Amniotic stem cell (primary cell): ENCODE measurements at regions not wholly inside any gene's neighbourhood (a gene's known extent, or its start where the extent isn't known, plus 50 kb on each side); places are given as distances from the start of the nearest gene placed in this dataset.

Experiments used
- DNase-seq: peaks from one replicate; lab custom pipeline; 2025; lab: John Stamatoyannopoulos, UW

DNA sequence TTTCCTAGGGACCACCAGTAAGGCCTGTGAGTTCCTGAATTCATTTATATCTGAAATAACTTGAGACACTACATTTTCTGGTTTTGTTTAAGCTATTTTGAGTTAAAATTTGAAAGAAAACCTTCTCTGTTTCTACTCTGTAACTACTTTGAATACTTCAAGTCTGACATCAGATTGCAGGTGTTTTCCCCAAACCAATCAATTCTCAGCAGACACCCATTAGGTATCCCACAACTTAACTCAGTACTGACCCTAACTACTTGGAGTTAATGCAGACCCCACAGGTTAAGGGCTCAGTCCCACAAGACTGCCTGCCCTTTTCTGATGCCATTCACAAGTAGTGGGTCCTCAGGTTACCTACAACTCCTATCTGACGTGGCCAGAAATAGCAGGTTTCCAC lies 1100.0 kb upstream of the SLIT2 start:
- no peak for DNase-seq

DNA sequence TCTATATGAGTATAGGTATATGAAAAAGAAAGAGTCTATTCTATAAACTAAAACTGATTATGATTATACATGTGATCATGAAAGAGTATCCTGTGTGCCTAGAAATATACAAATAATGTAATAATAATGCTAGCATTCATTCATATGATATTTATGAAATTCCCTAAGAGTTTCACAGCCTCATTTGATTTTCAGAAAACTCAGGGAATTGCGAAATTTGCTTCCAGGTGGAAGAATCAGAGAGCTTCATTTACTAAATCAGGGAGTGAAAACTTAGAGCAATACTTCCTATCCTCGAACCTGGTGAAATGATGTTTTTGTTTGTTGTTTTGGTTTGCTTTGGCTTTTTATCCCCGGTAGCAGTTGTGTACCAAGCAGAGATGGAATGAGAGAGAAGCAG lies 1105.7 kb upstream of the SLIT2 start:
- no peak for DNase-seq

DNA sequence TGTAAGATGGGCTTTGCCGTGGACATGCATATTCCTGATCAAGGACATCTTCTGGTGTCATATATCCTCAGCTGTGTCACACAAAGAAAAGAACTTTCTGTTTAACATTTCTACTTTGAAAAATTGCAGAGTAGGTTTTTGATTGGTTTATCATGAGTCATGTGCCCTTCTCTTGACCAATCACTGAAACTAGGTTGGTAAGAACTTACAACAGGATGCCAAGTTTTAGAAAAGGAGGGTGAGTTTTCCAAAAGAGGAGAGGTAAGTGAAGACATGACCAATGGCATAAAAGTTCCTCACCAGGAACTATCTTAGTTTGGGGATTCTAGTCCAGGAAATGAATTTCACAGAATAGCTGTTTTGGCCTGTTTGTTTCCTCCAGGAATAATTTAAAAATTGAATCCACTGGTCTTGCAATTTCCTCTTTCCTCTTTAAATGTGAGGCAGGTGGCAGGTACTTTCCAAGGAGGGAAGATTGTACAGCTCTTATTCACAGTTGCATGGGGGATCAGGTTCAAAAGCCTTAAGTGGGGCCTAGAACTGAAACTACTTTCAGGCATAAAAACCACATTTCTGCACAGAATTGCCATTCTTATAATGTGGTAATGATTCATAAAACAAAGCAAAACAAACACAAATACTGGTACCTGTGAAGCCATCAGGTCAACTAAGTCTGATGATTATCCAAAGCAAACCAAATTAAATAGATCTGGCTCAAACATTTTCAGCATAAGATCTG lies 1114.5 kb upstream of the LCORL start:
- no peak for DNase-seq

DNA sequence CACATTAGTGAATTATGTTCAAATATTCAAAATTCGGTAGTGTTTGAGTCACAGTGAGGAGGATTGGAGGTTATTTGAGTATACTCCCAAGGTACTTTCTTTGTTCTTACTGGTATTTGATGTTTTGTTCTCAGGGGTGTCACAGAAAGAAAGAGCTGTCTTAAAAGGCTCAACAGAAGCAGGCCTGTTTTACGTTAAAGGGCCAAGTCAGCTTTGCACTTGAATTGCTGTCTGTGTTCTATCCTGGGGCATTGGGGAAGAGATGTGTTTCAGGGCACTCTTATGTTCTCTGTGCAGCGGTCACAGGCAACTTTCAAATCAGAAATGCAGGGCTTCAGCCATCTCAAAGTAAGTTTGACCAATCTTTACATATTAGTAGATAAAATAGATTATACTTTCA lies 1113.1 kb upstream of the LCORL start:
- DNase-seq: no peak

DNA sequence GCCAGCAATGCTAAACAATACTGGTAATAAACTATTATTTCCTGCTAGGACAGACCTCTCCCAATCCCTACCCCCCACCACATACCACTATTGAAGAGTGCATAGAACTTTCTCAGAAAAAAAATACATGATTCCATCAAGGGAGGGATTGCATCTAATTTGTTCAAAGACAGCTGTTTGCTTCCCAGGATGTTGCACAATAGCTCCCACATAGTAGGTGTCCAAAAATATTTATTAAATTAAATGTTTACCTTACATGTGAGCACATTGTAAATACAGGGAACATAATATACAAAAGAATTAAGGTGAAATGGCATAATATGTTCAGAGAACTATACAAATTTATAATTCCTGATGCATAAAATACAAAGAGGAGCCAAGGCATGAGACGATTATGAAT lies 1111.8 kb upstream of the LCORL start:
- no peak for DNase-seq

DNA sequence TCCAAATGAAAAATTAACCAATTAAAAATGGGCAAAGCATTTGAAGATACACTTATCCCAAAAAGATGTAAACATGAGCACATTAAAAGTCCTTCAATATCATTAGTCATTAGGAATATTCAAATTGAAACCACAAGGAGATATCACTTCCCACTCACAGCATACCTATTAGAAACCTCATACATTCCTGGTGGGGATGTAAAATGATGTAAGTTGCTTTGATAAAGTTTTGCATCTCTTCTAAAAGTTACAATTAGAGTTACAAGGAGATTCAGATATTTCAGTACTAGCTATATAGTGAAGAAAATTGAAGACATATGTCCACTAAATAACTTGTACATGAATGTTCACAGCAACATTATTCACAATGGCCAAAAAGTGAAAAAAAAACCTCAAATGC lies 1109.3 kb upstream of the LCORL start:
- DNase-seq: no peak

DNA sequence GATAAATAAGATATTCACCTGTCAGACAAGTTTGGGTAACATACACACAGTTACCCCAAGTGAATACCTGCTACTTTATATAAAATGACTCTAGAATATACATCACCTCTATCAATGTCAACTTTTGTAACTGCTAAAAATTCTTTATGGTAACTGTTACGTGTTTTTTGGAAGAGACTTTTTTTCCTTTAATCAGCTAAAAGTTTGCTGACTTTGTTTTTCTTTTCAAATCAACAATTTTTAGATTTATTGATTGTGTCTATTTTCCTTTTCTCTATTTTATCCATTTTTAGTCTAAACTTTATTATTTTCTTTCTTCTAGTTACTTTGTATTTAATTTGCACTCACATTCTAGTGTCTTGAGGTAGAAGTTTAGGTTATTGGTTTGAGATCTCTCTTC lies 1106.6 kb upstream of the LCORL start:
- DNase-seq: no peak

DNA sequence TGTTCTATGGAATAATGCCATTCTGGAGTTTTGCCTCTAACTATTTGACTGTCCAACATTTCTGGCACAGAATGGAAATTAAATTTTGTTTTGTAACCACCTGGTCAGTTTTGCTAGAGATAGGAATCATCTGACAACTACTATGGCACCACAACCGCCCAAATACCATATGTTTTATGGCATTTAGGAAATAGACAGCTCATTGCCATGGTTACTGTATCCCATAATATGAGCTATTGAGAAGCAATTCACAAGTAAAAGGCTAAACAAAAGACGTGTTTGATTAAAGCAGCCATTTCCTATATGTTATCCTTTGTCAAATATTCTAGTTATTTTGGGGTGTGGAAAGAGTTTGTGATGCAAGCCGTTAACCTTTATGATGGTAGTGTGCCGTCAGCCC lies 1105.3 kb upstream of the LCORL start:
- DNase-seq: no peak

DNA sequence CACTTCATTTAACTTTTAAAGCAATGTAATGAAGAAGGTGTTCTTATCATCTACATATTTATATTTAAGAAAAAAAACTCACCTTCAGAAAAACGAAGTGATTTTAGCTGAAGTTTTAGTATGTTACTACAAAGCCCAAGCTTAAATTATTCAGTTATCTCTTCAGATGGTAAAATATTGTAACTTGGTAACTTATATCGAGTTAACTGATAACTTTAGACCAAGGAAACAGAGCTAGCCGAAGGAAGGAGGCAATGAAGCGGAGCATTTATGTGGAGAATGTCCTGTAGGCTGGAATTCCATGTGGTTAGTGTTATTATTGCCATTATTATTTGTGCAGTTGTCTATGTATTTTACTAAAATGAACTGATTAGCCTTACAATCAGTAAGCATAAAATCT lies 1102.1 kb upstream of the LCORL start:
- DNase-seq: no peak

DNA sequence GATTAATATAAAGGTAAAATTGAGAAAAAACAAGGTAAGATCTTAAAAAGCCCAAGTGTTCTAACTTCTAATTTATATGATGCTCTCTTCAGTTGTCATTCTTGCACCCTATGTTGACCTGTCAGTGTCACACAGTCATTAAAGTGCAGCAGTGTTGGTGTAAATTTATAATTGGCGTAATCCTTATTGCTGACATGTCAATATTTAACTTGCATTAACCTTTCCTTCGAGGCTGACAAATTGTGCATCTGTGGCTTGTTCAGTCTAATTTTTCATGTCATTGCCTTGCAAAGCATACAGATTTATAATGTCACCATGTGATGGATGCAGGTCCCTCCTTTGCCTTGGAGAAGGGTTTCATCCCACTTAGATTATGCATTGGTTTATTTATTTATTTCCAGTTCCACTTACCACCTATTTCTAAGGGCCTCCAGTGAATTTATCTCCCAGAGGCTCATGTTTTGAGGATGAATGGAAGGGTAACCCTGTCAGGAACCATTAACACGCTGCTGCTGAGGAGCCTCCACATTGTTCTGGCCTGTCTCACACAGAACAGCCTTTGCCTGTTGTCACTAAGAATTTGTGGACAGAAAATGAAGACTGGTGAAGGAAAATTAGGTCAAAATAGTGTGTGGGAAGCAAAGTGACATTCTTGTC lies 1098.5 kb upstream of the LCORL start:
- DNase-seq: no peak

DNA sequence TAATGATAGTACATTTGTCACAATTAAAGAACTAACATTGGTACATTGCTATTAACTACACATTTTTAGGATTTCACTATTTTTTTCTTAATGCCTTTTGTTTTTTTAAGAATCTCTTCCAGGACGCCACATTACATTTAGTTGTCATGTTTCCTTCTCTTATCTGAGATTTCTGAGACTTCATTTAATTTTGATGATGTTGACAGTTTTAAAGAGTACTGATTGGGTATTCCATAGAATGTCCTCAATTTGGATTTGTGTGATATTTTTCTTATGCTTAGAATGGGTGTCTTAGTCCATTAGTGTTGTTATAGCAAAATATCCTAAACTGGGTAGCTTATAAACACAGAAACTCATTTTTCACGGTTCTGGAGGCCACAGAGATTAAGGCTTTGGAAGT lies 1095.5 kb upstream of the LCORL start:
- no peak for DNase-seq

DNA sequence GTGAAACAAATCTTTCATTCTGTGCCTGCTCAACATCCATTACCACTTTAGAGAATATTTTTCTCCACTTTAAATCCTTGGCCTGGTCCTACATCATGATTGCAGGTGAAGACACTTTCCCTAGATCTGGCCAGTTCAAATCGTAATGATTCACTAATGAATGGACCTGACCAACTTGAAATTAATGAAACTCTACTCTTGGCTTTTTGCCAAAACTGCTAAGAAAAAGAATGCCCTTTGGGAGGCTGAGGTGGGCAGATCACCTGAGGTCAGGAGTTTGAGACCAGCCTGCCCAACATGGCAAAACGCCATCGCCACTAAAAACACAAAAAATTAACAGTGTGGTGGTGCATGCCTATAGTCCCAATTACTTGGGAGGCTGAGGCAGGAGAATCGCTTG lies 1082.6 kb upstream of the LCORL start:
- DNase-seq: no peak

DNA sequence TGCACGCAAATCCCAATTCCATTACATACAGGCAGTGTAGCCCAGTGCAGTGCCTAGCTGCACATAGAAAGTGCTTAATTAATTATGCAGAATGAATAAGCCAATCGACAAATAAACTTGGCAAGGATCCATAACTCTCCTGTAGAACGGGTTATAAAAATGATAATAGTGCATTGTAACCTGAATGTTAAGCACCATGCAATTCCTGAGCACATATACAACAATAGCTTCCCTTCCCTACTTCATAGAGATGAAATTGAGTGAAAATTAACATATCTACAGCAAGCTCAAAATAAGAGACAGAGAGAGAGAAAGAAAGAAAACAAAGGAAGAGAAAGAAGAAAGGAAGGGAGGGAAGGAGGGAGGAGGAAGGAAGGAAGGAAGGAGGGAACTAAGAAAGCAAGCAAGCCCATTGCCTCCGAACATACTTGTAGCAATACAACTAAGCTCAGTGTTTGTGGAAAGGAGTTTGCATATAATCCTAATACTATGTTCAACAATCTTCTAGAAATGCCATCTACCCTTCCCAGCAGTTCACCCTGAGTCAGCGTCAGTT lies 1074.0 kb upstream of the LCORL start:
- no peak for DNase-seq

DNA sequence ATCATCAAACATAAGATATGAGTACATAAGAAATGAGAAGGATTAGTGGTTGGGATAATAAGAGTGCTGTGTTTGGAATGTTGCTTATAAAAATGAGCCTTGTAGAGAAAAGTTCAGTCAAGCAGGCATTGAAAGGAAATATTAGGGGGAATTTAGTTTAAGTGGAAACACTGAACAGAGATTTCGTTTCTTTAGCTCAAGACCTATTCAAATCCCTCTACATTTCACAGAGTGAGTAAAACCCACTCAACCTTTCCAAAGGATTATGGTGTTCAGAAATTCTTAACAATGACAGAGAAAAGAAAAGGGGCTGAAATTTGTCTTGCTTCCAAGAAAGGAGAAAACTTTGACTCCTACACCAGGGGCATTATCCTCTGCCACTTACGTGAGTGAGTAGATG lies 1072.4 kb upstream of the LCORL start:
- DNase-seq: no peak

DNA sequence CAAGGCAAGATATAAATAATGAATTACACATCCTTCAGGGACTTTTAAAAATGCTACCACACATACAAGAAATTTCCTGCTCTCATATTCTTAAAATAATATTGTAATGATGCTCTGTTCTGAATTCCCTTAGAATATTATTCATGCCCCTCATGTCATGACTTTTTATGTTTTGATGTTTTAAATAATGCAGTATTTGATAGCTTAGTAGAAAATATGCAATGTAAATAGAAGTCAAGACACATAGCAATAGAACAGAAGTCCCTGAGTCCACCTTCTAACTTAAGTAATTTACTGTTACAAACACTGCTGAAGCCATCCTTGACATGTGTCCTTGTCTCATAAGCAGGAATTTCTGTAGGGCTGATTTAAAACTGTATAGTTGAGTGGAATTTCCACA lies 1071.2 kb upstream of the LCORL start:
- DNase-seq: no peak

DNA sequence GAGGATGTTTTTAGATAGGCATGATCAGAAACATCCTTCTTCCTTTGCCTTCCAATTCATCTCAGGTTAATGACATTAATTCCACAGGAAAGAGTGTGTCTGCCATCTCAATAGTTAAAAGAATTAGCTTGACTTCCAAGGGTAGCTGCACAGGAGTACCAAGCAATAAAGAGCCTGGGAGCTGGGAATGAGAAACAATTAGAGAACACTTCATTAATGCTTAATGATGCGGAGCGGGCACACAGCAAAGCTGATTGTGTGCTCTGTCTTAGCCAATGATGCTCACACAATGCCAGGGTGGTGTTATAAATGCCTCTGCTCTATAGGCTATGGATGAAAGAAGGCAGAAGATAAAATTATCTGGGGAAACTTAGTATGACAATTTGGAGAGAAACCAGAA lies 1052.5 kb upstream of the LCORL start:
- no peak for DNase-seq

DNA sequence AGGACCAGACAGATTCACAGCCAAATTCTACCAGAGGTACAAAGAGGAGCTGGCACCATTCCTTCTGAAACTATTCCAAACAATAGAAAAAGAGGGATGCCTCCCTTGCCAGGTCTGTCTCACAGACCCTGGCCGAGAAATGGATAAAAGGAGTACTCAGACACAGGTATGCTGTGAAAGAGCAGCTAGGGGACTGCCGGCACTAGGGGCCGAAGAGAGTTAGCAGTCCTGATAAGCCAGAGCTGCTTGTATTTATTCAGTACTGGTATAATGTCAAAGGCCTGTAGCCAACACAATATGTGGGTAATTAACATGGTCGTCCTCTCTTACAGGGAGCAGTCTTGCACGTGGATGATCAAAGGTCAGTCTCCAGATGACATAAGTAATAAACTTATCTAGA lies 1042.1 kb upstream of the LCORL start:
- no peak for DNase-seq

DNA sequence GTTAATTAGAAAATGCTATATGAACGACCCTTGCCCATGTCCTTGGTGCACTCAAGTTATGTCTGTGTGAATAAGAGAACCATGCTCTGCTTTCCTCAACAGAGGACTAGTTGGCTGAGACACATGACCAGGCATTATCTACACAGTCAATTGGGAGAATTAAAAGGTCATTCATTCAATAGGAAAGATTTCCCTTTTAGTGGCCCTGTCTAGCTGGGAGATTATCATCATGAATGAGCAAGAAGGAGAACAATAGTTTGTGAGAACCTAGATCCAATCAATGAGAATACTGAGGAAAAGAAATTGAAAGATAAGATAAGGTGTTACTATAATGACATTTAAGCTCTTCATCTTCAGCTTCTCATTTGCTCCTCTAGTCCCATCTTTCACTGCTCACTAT lies 1033.4 kb upstream of the LCORL start:
- no peak for DNase-seq

DNA sequence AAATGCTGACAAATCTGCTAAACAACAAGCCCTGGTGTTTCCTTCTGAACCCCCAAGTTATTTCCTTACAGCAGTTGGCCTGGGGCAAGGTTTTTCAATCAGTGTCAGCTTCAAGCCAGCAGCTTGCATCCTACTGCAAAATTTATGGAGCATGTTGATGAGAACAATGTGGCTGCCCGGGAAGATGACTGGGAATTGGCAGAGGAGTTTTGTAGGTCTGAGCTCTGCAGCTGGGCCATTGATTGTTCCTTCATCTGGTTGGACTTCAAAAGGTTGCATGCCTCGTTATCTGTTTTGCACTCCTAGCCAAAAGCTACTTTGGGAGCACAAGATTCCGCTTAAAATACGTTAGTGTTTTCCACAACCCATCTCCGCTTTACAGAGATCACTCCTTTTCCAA lies 1030.3 kb upstream of the LCORL start:
- DNase-seq: no peak

DNA sequence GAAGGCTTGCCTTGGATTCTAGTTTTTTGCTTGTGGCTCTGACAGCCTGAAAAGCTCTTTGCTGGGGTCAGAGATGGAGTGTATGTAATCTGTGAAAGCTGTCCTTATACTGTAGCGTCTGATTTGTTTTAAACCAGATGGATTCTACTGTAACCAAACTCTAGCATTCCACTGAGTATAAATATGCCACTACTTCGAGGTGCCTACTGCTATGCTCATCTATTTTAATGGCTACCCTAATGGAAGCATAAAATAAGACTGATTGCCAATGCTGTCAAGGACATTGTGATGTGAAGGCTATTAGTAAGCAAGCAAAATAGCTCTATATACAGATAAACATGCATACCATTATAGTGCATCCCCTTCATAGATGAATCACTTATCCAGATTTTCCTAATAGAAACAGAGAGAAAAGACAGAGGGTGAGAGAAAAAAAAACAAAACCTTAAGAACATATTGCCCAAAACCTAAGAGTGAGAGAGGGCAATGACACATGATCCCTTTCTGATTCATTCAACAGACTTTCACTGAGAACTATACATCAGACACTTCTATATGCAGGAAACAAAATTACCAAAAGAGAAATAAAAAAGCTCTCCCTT lies 1025.8 kb upstream of the LCORL start:
- DNase-seq: no peak

DNA sequence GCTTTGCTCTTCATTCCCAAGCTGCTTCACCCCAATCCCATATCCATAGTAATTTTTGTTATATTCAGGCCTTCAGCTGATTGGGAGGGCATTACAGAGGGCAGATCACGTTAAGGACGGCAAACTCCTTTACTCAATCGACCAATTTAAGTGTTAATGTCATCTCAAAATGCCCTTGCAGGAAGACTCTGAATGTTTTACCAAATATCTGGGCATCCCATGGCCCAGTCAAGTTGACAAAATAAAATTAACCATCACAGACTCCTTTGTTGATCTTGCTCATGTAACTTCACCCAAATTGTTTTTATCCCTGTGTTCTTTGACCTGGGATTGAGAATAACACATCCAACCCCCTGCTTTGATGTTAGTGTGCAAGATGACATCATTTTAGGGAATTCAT lies 1018.3 kb upstream of the LCORL start:
- DNase-seq: no peak

DNA sequence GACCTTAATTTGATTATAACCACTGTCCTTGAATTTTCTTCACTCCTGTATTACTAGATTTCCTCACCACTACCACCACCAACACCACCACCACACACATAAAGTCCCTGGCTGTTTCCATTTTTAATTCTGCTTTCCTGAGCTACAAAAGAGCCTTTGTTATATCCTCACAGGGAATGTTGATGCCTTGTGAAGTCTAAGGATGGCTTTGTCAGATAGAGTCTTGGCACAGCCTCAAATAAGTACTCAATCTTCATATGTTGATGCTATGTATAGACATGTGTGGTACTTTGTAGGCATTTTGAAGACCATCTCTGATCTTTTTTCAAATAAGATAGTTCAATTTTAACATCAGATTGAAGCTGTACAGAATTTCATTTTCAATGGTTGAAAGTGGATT lies 1016.7 kb upstream of the LCORL start:
- no peak for DNase-seq
